C4-2B (cell line): ENCODE measurements at regions not wholly inside any gene's neighbourhood (a gene's known extent, or its start where the extent isn't known, plus 50 kb on each side); places are given as distances from the start of the nearest gene placed in this dataset.

Experiments used
- ZFX ChIP-seq: fragments of 450-650 bp; IDR thresholded peaks from 2 replicates; pipeline ENCODE4 v1.6.1; 2017
- TF ChIP-seq, protein P1 (sequence below): fragments of 450-650 bp; conservative IDR thresholded peaks from 2 replicates; pipeline ENCODE4 v1.5.1; 2017; ENCODE audit warnings: mild to moderate bottlenecking

DNA sequence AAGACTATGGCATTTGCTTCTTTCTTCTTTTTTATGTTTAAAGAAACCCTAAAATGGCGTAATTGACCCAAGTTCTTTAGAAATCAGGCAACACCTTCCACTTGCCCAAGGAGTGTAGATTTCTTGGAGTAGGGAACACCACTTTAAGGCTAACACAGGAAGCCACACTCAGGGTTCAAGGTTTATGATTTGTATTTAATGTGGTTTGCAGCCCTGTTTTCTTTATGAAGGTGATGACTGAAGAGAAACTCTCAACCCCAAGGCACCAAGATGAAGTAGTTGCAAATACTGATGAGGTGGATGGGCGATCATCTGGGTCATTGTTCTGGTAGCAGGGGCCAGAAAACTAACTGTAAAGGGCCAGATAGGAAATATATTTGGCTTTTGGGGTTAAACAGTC, 101.1 kb downstream of the DLEU7 start:
- TF ChIP-seq, protein P1, sequence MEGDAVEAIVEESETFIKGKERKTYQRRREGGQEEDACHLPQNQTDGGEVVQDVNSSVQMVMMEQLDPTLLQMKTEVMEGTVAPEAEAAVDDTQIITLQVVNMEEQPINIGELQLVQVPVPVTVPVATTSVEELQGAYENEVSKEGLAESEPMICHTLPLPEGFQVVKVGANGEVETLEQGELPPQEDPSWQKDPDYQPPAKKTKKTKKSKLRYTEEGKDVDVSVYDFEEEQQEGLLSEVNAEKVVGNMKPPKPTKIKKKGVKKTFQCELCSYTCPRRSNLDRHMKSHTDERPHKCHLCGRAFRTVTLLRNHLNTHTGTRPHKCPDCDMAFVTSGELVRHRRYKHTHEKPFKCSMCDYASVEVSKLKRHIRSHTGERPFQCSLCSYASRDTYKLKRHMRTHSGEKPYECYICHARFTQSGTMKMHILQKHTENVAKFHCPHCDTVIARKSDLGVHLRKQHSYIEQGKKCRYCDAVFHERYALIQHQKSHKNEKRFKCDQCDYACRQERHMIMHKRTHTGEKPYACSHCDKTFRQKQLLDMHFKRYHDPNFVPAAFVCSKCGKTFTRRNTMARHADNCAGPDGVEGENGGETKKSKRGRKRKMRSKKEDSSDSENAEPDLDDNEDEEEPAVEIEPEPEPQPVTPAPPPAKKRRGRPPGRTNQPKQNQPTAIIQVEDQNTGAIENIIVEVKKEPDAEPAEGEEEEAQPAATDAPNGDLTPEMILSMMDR, result no peak
- no peak for TF ChIP-seq ZFX
